Stimulated activated CD4-positive, alpha-beta T cell treated with anti-CD3 and anti-CD28 coated beads, Interleukin-1b, Interleukin-23, amount 100 ng/mL, for 4 hours (primary cell): ENCODE measurements at regions not wholly inside any gene's neighbourhood (a gene's known extent, or its start where the extent isn't known, plus 50 kb on each side); places are given as distances from the start of the nearest gene placed in this dataset.

Experiments used
- DNase-seq, 2 donors: peaks; one replicate each; pipeline ENCODE4 v3.0.0-alpha.2; 2020; ENCODE audit warnings: low read depth in 2 of 2

- no peak for DNase-seq
These were observed 485.8 kb upstream of the CITED2 start for GRCh38 chr6:139860203-139860602.

- no peak for DNase-seq
These were observed 484.0 kb upstream of the CITED2 start for GRCh38 chr6:139858429-139858828.

- DNase-seq = no peak
These were observed 482.7 kb upstream of the CITED2 start for GRCh38 chr6:139857143-139857542.

- DNase-seq = no peak
These were observed 482.1 kb upstream of the CITED2 start for GRCh38 chr6:139856562-139856961.

GRCh38 chr6:139855671-139856311, 481.3 kb upstream of the CITED2 start:
- no peak for DNase-seq

GRCh38 chr6:139853302-139853992, 479.0 kb upstream of the CITED2 start:
- DNase-seq = no peak

- no peak for DNase-seq
These were observed 478.2 kb upstream of the CITED2 start for GRCh38 chr6:139852488-139853140.

- no peak for DNase-seq
These were observed 477.6 kb upstream of the CITED2 start for GRCh38 chr6:139852067-139852466.

GRCh38 chr6:139851206-139851605, 476.8 kb upstream of the CITED2 start:
- DNase-seq = no peak

GRCh38 chr6:139850512-139850911, 476.1 kb upstream of the CITED2 start:
- no peak for DNase-seq

- no peak for DNase-seq
These were observed 473.0 kb upstream of the CITED2 start for GRCh38 chr6:139847457-139847813.

- no peak for DNase-seq
These were observed 472.3 kb upstream of the CITED2 start for GRCh38 chr6:139846538-139847456.

- no peak for DNase-seq
These were observed 470.5 kb upstream of the CITED2 start for GRCh38 chr6:139844907-139845306.

GRCh38 chr6:139841794-139842215, 467.4 kb upstream of the CITED2 start:
- DNase-seq = no peak

- no peak for DNase-seq
These were observed 465.2 kb upstream of the CITED2 start for GRCh38 chr6:139839506-139840156.

GRCh38 chr6:139834232-139834631, 459.8 kb upstream of the CITED2 start:
- no peak for DNase-seq

- DNase-seq = no peak
These were observed 459.1 kb upstream of the CITED2 start for GRCh38 chr6:139833592-139833991.

- DNase-seq = no peak
These were observed 458.3 kb upstream of the CITED2 start for GRCh38 chr6:139832493-139833305.

GRCh38 chr6:139829576-139829975, 455.1 kb upstream of the CITED2 start:
- no peak for DNase-seq

GRCh38 chr6:139828751-139829519, 454.5 kb upstream of the CITED2 start:
- DNase-seq = no peak
